Astrocyte (in vitro differentiated cells and primary cell): ENCODE measurements at regions not wholly inside any gene's neighbourhood (a gene's known extent, or its start where the extent isn't known, plus 50 kb on each side); places are given as distances from the start of the nearest gene placed in this dataset.

Experiments
- DNase-seq: peaks from one replicate; pipeline ENCODE4 v3.0.0-alpha.2; 2010; ENCODE audit warnings: low read depth
- FAIRE-seq: peaks from 2 replicates; lab custom pipeline; 2011; peaks lifted over from hg19 to GRCh38; lab: Jason Lieb, UNC
- H2AFZ ChIP-seq: 2 replicates; pipeline ENCODE4 v1.6.0; 2012; ENCODE audit warnings: low read depth, low read length, inconsistent platforms
- H3K27ac ChIP-seq: 2 replicates; pipeline ENCODE4 v1.5.1; 2011; ENCODE audit warnings: low read depth, low read length, inconsistent platforms
- H3K27me3 ChIP-seq: 2 replicates; pipeline ENCODE4 v1.6.0; 2011; ENCODE audit warnings: low read length, inconsistent platforms; ENCODE audit not compliant: insufficient read depth
- H3K36me3 ChIP-seq: 2 replicates; pipeline ENCODE4 v1.5.1; 2011; ENCODE audit warnings: low read length, inconsistent platforms; ENCODE audit not compliant: insufficient read depth
- H3K4me1 ChIP-seq: 2 replicates; pipeline ENCODE4 v1.5.1; 2011; ENCODE audit warnings: low read length, inconsistent platforms; ENCODE audit not compliant: insufficient read depth
- H3K4me2 ChIP-seq: 2 replicates; pipeline ENCODE4 v1.6.0; 2012; ENCODE audit warnings: low read length, inconsistent platforms
- H3K4me3 ChIP-seq: 2 replicates; pipeline ENCODE4 v1.5.1; 2011; ENCODE audit warnings: low read depth, mild to moderate bottlenecking, low read length, inconsistent platforms; ENCODE audit not compliant: insufficient read depth
- H3K79me2 ChIP-seq: 2 replicates; pipeline ENCODE4 v1.6.0; 2012; ENCODE audit warnings: mild to moderate bottlenecking, low read length, inconsistent platforms; ENCODE audit not compliant: insufficient read depth
- H3K9ac ChIP-seq: 2 replicates; pipeline ENCODE4 v1.6.0; 2012; ENCODE audit warnings: mild to moderate bottlenecking, low read length, inconsistent platforms
- H3K9me3 ChIP-seq: 2 replicates; pipeline ENCODE4 v1.5.1; 2012; ENCODE audit warnings: low read depth, mild to moderate bottlenecking, low read length, inconsistent platforms; ENCODE audit not compliant: insufficient read depth
- H4K20me1 ChIP-seq: 2 replicates; pipeline ENCODE4 v1.6.0; 2012; ENCODE audit warnings: low read length, inconsistent platforms; ENCODE audit not compliant: insufficient read depth
- H3K27ac Mint-ChIP-seq: one replicate; pipeline ENCODE4 v1.8.0; 2021; ENCODE audit warnings: mild to moderate bottlenecking, mixed read lengths; ENCODE audit not compliant: unreplicated experiment
- H3K27me3 Mint-ChIP-seq: one replicate; pipeline ENCODE4 v1.8.0; 2021; ENCODE audit warnings: low read depth, mixed read lengths; ENCODE audit not compliant: unreplicated experiment
- H3K36me3 Mint-ChIP-seq: one replicate; pipeline ENCODE4 v1.8.0; 2021; ENCODE audit warnings: low read depth, mixed read lengths; ENCODE audit not compliant: unreplicated experiment
- H3K4me1 Mint-ChIP-seq: one replicate; pipeline ENCODE4 v1.8.0; 2021; ENCODE audit warnings: low read depth, mixed read lengths; ENCODE audit not compliant: unreplicated experiment
- H3K4me3 Mint-ChIP-seq: one replicate; pipeline ENCODE4 v1.8.0; 2021; ENCODE audit warnings: mild to moderate bottlenecking, moderate library complexity, mixed read lengths; ENCODE audit not compliant: unreplicated experiment
- H3K9me3 Mint-ChIP-seq: one replicate; pipeline ENCODE4 v1.8.0; 2021; ENCODE audit warnings: mild to moderate bottlenecking, mixed read lengths; ENCODE audit not compliant: unreplicated experiment
- EZH2 ChIP-seq: IDR thresholded peaks from 2 replicates; pipeline ENCODE4 v1.6.1; 2012; ENCODE audit warnings: mild to moderate bottlenecking, low read length, inconsistent platforms; ENCODE audit not compliant: insufficient read depth
- TF ChIP-seq, protein P1 (sequence below): IDR thresholded peaks from 2 replicates; pipeline ENCODE4 v1.5.1; 2011; ENCODE audit warnings: low read depth, mild to moderate bottlenecking, inconsistent platforms, low read length, moderate library complexity; ENCODE audit not compliant: insufficient read depth

GRCh38 chr5:1704266-1704665, 95.4 kb downstream of the MRPL36 start:
- no peaks in the 10 kb centered on the region for H3K79me2 ChIP-seq
- Mint-ChIP-seq H3K4me1 (no peaks in the 10 kb centered on the region), H3K27me3 (peaks cover 19% of the 10 kb centered on the region), H3K9me3 (peaks cover 3% of the 10 kb centered on the region), H3K4me3 (no peak overlapping the region), H3K27ac (no peak overlapping the region), H3K36me3 (no peaks in the 10 kb centered on the region)
- no peak overlapping the region for H3K4me2 ChIP-seq
- no peaks in the 10 kb centered on the region for H3K27me3 ChIP-seq
- H3K4me3 ChIP-seq, result no peak overlapping the region
- no peak overlapping the region for H3K27ac ChIP-seq
- TF ChIP-seq, protein P1, sequence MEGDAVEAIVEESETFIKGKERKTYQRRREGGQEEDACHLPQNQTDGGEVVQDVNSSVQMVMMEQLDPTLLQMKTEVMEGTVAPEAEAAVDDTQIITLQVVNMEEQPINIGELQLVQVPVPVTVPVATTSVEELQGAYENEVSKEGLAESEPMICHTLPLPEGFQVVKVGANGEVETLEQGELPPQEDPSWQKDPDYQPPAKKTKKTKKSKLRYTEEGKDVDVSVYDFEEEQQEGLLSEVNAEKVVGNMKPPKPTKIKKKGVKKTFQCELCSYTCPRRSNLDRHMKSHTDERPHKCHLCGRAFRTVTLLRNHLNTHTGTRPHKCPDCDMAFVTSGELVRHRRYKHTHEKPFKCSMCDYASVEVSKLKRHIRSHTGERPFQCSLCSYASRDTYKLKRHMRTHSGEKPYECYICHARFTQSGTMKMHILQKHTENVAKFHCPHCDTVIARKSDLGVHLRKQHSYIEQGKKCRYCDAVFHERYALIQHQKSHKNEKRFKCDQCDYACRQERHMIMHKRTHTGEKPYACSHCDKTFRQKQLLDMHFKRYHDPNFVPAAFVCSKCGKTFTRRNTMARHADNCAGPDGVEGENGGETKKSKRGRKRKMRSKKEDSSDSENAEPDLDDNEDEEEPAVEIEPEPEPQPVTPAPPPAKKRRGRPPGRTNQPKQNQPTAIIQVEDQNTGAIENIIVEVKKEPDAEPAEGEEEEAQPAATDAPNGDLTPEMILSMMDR, result no peak
- no peak for TF ChIP-seq EZH2
- no peak overlapping the region for H2AFZ ChIP-seq
- DNase-seq (no peak), FAIRE-seq (no peak)
- H4K20me1 ChIP-seq, result no peaks in the 10 kb centered on the region
- H3K9me3 ChIP-seq, result peaks cover 4% of the 10 kb centered on the region
- no peaks in the 10 kb centered on the region for H3K4me1 ChIP-seq
- H3K9ac ChIP-seq, result no peak overlapping the region
- no peaks in the 10 kb centered on the region for H3K36me3 ChIP-seq

DNA sequence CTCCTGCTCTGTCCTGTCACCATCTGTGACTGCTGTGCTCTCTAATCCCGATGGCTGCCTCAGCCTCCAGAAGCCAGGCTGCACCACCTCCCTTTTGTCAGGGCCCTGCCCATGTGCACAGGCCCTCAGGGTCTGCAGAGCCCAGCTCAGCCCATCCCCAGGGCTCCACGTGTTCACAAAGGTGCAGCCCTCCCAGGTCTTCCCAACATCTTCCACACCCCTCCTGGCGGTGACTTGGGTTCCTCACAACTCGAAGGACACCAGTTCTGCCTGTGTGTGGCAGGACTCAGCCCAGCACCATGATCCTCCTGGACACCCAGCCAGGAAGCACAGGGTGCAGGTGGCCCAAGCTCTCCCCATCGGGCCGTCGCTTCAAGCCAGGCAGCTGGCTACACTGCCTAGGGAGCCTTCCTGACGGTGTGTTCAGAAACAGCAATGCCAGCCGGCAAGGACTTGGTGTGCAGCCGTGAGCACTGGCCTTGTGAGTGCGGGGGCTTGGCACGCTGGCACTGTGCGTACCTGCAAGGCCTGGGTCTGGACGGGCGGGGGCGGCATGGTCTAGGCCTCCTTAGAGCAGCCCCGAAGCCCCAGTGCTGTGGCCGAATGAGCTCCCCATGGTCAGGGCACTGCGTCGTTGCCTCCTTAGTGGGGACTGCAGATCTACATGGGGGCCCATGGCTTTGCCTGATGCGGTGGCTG, 96.1 kb downstream of the MRPL36 start:
- H3K9me3 Mint-ChIP-seq, result peaks cover 3% of the 10 kb centered on the region
- no peaks in the 10 kb centered on the region for H3K27me3 ChIP-seq
- no peaks in the 10 kb centered on the region for H3K9me3 ChIP-seq
- no peak overlapping the region for H3K4me2 ChIP-seq
- H3K27ac Mint-ChIP-seq, result no peak overlapping the region
- FAIRE-seq (no peak), DNase-seq (no peak)
- no peaks in the 10 kb centered on the region for H3K36me3 ChIP-seq
- H3K4me1 Mint-ChIP-seq, result no peaks in the 10 kb centered on the region
- H4K20me1 ChIP-seq, result no peaks in the 10 kb centered on the region
- no peaks in the 10 kb centered on the region for H3K36me3 Mint-ChIP-seq
- no peak overlapping the region for H2AFZ ChIP-seq
- no peak overlapping the region for H3K4me3 Mint-ChIP-seq
- H3K79me2 ChIP-seq, result no peaks in the 10 kb centered on the region
- H3K4me3 ChIP-seq, result no peak overlapping the region
- peaks cover 14% of the 10 kb centered on the region for H3K27me3 Mint-ChIP-seq
- H3K4me1 ChIP-seq, result no peaks in the 10 kb centered on the region
- H3K9ac ChIP-seq, result no peak overlapping the region
- H3K27ac ChIP-seq, result no peak overlapping the region
- TF ChIP-seq, protein P1, result no peak
- no peak for TF ChIP-seq EZH2

DNA sequence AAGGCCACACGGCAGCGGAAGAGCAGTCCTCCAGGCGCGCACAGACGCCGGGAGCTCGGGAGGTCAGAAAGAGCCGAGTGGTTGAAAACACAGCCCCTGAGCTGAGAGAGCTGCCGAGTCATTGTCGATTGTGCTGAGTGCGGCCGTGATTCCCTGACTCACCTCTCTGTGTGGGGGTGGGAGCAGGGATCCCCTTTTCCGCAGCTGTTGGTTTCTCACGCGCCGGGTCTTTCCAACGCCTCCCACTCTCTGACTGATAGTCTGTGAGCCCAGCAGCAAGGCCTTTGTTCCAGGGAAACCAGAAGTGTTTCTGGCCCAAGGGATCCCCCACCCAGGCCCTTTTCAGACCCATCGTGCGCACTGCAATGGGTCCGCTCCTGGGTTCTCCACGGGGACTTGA, 97.3 kb downstream of the MRPL36 start:
- Mint-ChIP-seq H3K9me3 (peaks cover 3% of the 10 kb centered on the region), H3K27me3 (peaks cover 9% of the 10 kb centered on the region), H3K4me1 (no peaks in the 10 kb centered on the region), H3K27ac (no peak overlapping the region), H3K36me3 (no peaks in the 10 kb centered on the region), H3K4me3 (no peak overlapping the region)
- H3K79me2 ChIP-seq, result no peaks in the 10 kb centered on the region
- no peak for DNase-seq
- TF ChIP-seq, protein P1, result no peak
- TF ChIP-seq EZH2, result no peak
- no peak overlapping the region for H2AFZ ChIP-seq
- H3K4me1 ChIP-seq, result no peaks in the 10 kb centered on the region
- H4K20me1 ChIP-seq, result no peaks in the 10 kb centered on the region
- no peak overlapping the region for H3K27ac ChIP-seq
- FAIRE-seq, result no peak
- H3K4me3 ChIP-seq, result no peak overlapping the region
- H3K9ac ChIP-seq, result no peak overlapping the region
- no peaks in the 10 kb centered on the region for H3K9me3 ChIP-seq
- peaks cover 2% of the 10 kb centered on the region for H3K27me3 ChIP-seq
- no peaks in the 10 kb centered on the region for H3K36me3 ChIP-seq
- no peak overlapping the region for H3K4me2 ChIP-seq
